Uterus (tissue), 3 donors: ENCODE measurements at regions not wholly inside any gene's neighbourhood (a gene's known extent, or its start where the extent isn't known, plus 50 kb on each side); places are given as distances from the start of the nearest gene placed in this dataset.
"Not testable (repeated sequence)": the region's sequence is repeated elsewhere in the genome, so short reads cannot be mapped to it uniquely, and the experiment has no call there.

ENCODE experiments used
- DNase-seq, 2 donors: peaks; one replicate each; pipeline ENCODE4 v3.0.0-alpha.2; 2019 to 2020
- H3K27ac ChIP-seq, 2 donors: fragments of 200-600 bp; sonication (generic); 1 replicate in 1 of 2; 2 replicates in 1 of 2; pipeline ENCODE4 v1.5.1; 2016 to 2018
- H3K27me3 ChIP-seq, 2 donors: fragments of 200-600 bp; sonication (generic); one replicate each; pipeline ENCODE4 v1.5.1; 2018 to 2019; ENCODE audit warnings: control low read depth in 1 of 2
- H3K36me3 ChIP-seq, 2 donors: fragments of 200-600 bp; sonication (generic); one replicate each; pipeline ENCODE4 v1.5.1; 2019; ENCODE audit warnings: control low read depth in 1 of 2
- H3K4me1 ChIP-seq, 2 donors: fragments of 200-600 bp; sonication (generic); one replicate each; pipeline ENCODE4 v1.5.1; 2018 to 2019; ENCODE audit warnings: control low read depth in 1 of 2
- H3K4me3 ChIP-seq, 2 donors: fragments of 200-600 bp; sonication (generic); 1 replicate in 1 of 2; 2 replicates in 1 of 2; pipeline ENCODE4 v1.5.1; 2018 to 2019; ENCODE audit warnings: mild to moderate bottlenecking in 1 of 2
- H3K9me3 ChIP-seq, 2 donors: fragments of 200-600 bp; sonication (generic); one replicate each; pipeline ENCODE4 v1.5.1; 2019; ENCODE audit warnings: control low read depth in 1 of 2
- CTCF ChIP-seq, 4 experiments: fragments of 200-600 bp in 2 of 4; fragments of 450-650 bp in 2 of 4; sonication (generic) in 2 of 4; IDR thresholded peaks; one replicate each; pipeline ENCODE4 v1.5.1; 2016 to 2019; ENCODE audit warnings: antibody characterized with exemption in 4 of 4, mild to moderate bottlenecking in 2 of 4, moderate library complexity in 1 of 4
- POLR2A ChIP-seq, 2 donors: fragments of 450-650 bp; IDR thresholded peaks; one replicate each; pipeline ENCODE4 v1.6.1; 2016; ENCODE audit warnings: antibody characterized with exemption in 2 of 2, mild to moderate bottlenecking in 1 of 2, moderate library complexity in 1 of 2
- intact Hi-C: fragments of 100-400 bp; cut with DNase I; formaldehyde crosslinking; loops from one replicate; pipeline ENCODE4 v1.15.1; 2023; ENCODE audit warnings: low total_unique reads
- donor health status: DM: yes; HTN: yes; CAD: no.

GRCh38 chr13:65584126-65584525 is 1646.0 kb downstream of the PCDH9 start:
- Histone ChIP-seq H3K4me1 (no peaks in the 10 kb centered on the region), H3K9me3 (no peaks in the 10 kb centered on the region), H3K4me3 (no peak overlapping the region), H3K27me3 (no peaks in the 10 kb centered on the region), H3K27ac (no peak overlapping the region), H3K36me3 (no peaks in the 10 kb centered on the region)
- TF ChIP-seq CTCF (IDR thresholded peaks at IDR 0.05): no peak
- no peak for TF ChIP-seq POLR2A (IDR thresholded peaks at IDR 0.05)
- DNase-seq: no peak
- intact Hi-C loops: no loop called here

DNA sequence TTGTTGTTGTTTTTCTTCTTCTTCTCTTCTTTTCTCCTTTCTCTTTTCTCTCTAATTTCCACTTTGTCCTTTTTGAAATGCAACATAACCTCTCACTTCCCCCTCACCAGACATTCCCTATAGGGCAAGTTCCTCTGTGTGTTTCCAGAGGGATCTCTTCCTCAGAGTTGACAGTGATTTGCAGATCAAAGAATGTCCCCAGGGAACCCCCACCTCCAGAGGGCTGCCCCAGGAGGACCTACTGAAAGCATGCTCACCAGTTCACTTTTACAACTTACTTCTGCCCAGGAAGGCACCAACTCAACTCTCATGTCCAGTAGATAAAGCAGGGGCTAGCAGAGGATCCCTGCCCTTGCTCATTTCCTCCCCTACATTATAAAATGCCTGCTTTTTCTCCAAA is 1648.0 kb downstream of the PCDH9 start:
- Histone ChIP-seq H3K9me3 (no peaks in the 10 kb centered on the region), H3K4me1 (no peaks in the 10 kb centered on the region), H3K27ac (no peak overlapping the region), H3K36me3 (no peaks in the 10 kb centered on the region), H3K27me3 (no peaks in the 10 kb centered on the region), H3K4me3 (no peak overlapping the region)
- TF ChIP-seq CTCF (IDR thresholded peaks at IDR 0.05) (no peak), POLR2A (IDR thresholded peaks at IDR 0.05) (no peak)
- intact Hi-C loops: no loop called here
- DNase-seq: no peak

- H3K4me3 ChIP-seq, H3K36me3 ChIP-seq, H3K27ac ChIP-seq, DNase-seq, H3K9me3 ChIP-seq, H3K27me3 ChIP-seq, intact Hi-C loops, H3K4me1 ChIP-seq: not testable (repeated sequence)
These were observed 1665.6 kb downstream of the PCDH9 start for GRCh38 chr13:65564561-65564960.

- H3K4me3 ChIP-seq: no peak overlapping the region
- no peak overlapping the region for H3K27ac ChIP-seq
- no peak for DNase-seq
- intact Hi-C loops: no loop called here
- H3K27me3 ChIP-seq: no peaks in the 10 kb centered on the region
- H3K9me3 ChIP-seq: no peaks in the 10 kb centered on the region
- H3K36me3 ChIP-seq: no peaks in the 10 kb centered on the region
- TF ChIP-seq POLR2A (IDR thresholded peaks at IDR 0.05) (no peak), CTCF (IDR thresholded peaks at IDR 0.05) (no peak)
- H3K4me1 ChIP-seq: no peaks in the 10 kb centered on the region
These were observed 1667.8 kb downstream of the PCDH9 start for GRCh38 chr13:65562305-65562704.

GRCh38 chr13:65560936-65561335 is 1669.2 kb downstream of the PCDH9 start:
- TF ChIP-seq CTCF (IDR thresholded peaks at IDR 0.05) (no peak), POLR2A (IDR thresholded peaks at IDR 0.05) (no peak)
- Histone ChIP-seq H3K36me3 (no peaks in the 10 kb centered on the region), H3K4me1 (no peaks in the 10 kb centered on the region), H3K4me3 (no peak overlapping the region), H3K9me3 (no peaks in the 10 kb centered on the region), H3K27me3 (no peaks in the 10 kb centered on the region), H3K27ac (no peak overlapping the region)
- DNase-seq: no peak
- intact Hi-C loops: no loop called here

DNA sequence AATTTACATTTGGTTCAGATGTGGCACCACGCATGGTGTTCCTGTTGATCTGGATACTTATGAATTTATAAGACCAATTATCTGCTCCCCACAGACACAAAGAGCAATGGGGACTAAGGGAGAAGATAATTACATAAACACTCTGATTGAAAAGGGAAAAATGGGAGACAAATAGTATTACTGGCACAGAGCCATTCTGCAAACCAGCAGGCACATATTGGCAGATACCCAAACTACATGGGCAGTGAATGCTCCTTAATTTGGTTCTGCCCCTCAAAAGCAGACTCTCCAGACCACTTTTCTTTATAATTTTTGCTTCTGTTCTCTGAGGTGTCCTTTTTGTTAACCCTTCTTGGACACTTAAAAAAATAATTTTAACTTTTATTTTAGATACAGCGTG is 1674.2 kb downstream of the PCDH9 start:
- Histone ChIP-seq H3K9me3 (no peaks in the 10 kb centered on the region), H3K27me3 (no peaks in the 10 kb centered on the region), H3K36me3 (no peaks in the 10 kb centered on the region), H3K4me3 (no peak overlapping the region), H3K4me1 (no peaks in the 10 kb centered on the region), H3K27ac (no peak overlapping the region)
- no peak for DNase-seq
- no peak for TF ChIP-seq CTCF (IDR thresholded peaks at IDR 0.05)
- no peak for TF ChIP-seq POLR2A (IDR thresholded peaks at IDR 0.05)
- intact Hi-C loops: no loop called here
